HEK293T (cell line): ENCODE measurements at regions not wholly inside any gene's neighbourhood (a gene's known extent, or its start where the extent isn't known, plus 50 kb on each side); places are given as distances from the start of the nearest gene placed in this dataset.

Experiments
- CTCF ChIA-PET: fragments of 350-600 bp; formaldehyde crosslinking; extraction: SDS; loops from one replicate; lab custom pipeline; 2021; ENCODE audit warnings: antibody characterized with exemption, inconsistent platforms; lab: Yijun Ruan, JAX
- POLR2A ChIA-PET: fragments of 350-600 bp; formaldehyde crosslinking; extraction: SDS; loops from one replicate; lab custom pipeline; 2020; ENCODE audit warnings: antibody characterized with exemption, inconsistent platforms; lab: Yijun Ruan, JAX
- DNase-seq: peaks from one replicate; pipeline ENCODE4 v3.0.0; 2012; ENCODE audit warnings: mixed read lengths; ENCODE audit errors: extremely low spot score
- ARNT ChIP-seq: fragments of 450-650 bp; IDR thresholded peaks from 2 replicates; pipeline ENCODE4 v1.6.1; 2017; ENCODE audit warnings: mild to moderate bottlenecking
- BHLHE40 ChIP-seq: fragments of 450-650 bp; IDR thresholded peaks from 2 replicates; pipeline ENCODE4 v1.6.1; 2016; ENCODE audit warnings: mild to moderate bottlenecking, moderate library complexity, borderline replicate concordance
- CTBP1 ChIP-seq: fragments of 450-650 bp; IDR thresholded peaks from 2 replicates; pipeline ENCODE4 v1.6.1; 2016; ENCODE audit warnings: borderline replicate concordance
- ELF4 ChIP-seq: fragments of 450-650 bp; IDR thresholded peaks from 2 replicates; pipeline ENCODE4 v1.6.1; 2017; ENCODE audit warnings: antibody characterized with exemption
- FOXA1 ChIP-seq: fragments of 450-650 bp; IDR thresholded peaks from 2 replicates; pipeline ENCODE4 v1.6.1; 2016; ENCODE audit warnings: mild to moderate bottlenecking
- FOXK2 ChIP-seq: fragments of 450-650 bp; IDR thresholded peaks from 2 replicates; pipeline ENCODE4 v1.6.1; 2016; ENCODE audit warnings: mild to moderate bottlenecking
- FOXM1 ChIP-seq: fragments of 450-650 bp; IDR thresholded peaks from 2 replicates; pipeline ENCODE4 v1.6.1; 2017; ENCODE audit warnings: mild to moderate bottlenecking, borderline replicate concordance
- HDGF ChIP-seq: fragments of 450-650 bp; IDR thresholded peaks from 2 replicates; pipeline ENCODE4 v1.6.1; 2017; ENCODE audit warnings: antibody characterized with exemption, borderline replicate concordance
- L3MBTL2 ChIP-seq: fragments of 450-650 bp; conservative IDR thresholded peaks from 2 replicates; pipeline ENCODE4 v1.6.1; 2016; ENCODE audit warnings: mild to moderate bottlenecking
- LEF1 ChIP-seq: fragments of 450-650 bp; IDR thresholded peaks from 2 replicates; pipeline ENCODE4 v1.6.1; 2017; ENCODE audit warnings: mild to moderate bottlenecking, borderline replicate concordance
- NFRKB ChIP-seq: fragments of 450-650 bp; IDR thresholded peaks from 2 replicates; pipeline ENCODE4 v1.6.1; 2016; ENCODE audit warnings: mild to moderate bottlenecking, moderate library complexity
- SP1 ChIP-seq: fragments of 450-650 bp; IDR thresholded peaks from 2 replicates; pipeline ENCODE4 v1.6.1; 2017
- SUZ12 ChIP-seq: fragments of 450-650 bp; IDR thresholded peaks from 2 replicates; pipeline ENCODE4 v1.6.1; 2016; ENCODE audit warnings: mild to moderate bottlenecking
- TARDBP ChIP-seq: fragments of 450-650 bp; IDR thresholded peaks from 2 replicates; pipeline ENCODE4 v1.6.1; 2016
- ZNF384 ChIP-seq: fragments of 450-650 bp; IDR thresholded peaks from 2 replicates; pipeline ENCODE4 v1.6.1; 2016
- TF ChIP-seq, protein P1 (sequence below): fragments of 450-650 bp; IDR thresholded peaks from 2 replicates; pipeline ENCODE4 v1.6.1; 2016

DNA sequence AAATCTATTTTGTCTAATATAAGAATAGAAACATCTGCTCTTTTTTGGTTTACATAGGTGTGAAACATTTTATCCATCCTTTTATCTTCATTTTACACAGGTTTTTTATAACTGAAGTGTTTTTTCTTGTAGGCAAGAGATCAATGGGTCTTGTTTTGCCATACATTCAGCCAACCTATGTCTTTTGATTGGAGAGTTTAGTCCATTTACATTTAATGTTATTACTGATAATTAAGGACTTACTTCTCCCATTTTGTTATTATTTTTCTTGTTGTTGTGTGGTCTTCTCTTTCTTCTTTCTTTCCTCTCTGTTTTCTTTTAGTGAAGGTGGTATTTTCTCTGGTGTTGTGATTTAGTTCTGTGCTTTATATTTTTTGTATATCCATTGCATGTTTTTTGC is 785.3 kb downstream of the ARAP2 start:
- DNase-seq = no peak
- ChIA-PET POLR2A (no interaction called here), CTCF (no interaction called here)
- TF ChIP-seq BHLHE40 (no peak), SP1 (no peak), NFRKB (no peak), ARNT (no peak), CTBP1 (no peak), TARDBP (no peak), L3MBTL2 (no peak), FOXK2 (no peak), FOXA1 (no peak), HDGF (no peak), ELF4 (no peak), ZNF384 (no peak), LEF1 (no peak)
- TF ChIP-seq, protein P1, sequence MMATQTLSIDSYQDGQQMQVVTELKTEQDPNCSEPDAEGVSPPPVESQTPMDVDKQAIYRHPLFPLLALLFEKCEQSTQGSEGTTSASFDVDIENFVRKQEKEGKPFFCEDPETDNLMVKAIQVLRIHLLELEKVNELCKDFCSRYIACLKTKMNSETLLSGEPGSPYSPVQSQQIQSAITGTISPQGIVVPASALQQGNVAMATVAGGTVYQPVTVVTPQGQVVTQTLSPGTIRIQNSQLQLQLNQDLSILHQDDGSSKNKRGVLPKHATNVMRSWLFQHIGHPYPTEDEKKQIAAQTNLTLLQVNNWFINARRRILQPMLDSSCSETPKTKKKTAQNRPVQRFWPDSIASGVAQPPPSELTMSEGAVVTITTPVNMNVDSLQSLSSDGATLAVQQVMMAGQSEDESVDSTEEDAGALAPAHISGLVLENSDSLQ = no peak

DNA sequence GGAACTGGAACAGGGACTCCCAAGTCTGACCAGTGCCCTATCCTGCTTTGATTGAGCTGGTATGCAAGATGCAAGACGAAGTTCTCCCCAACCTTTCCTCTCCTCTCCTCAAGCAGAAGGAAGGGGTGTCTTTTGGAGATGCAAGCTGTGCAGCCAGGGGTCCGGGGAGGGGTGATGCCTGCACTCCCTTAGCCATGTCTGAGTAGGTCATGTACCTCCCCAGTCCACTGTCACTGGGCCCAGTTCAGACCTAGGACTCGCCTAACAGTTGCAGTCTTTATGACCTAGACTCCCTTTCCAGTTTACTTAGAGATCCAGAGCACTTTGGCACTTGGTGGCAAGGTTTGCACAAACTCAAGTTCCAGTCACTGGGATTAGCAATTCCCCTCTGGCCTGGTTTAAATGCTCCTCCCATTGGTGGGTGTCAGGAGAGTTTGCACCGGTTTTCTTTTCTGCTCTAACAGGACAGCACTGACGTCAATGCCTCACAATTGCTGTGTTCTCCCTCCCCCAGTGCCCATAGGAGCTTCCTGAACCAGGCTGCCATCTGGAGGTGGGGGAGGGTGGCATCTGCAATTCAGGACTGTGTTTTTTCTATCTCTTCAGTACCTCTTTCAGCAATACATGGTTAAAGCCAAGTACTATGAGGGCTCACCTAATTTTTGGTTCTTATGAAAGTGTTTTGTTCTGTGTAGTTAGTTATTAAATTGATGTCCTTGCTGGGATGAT is 782.2 kb downstream of the ARAP2 start:
- DNase-seq = no peak
- POLR2A ChIA-PET = no interaction called here
- no peak for TF ChIP-seq NFRKB
- CTCF ChIA-PET = no interaction called here

DNA sequence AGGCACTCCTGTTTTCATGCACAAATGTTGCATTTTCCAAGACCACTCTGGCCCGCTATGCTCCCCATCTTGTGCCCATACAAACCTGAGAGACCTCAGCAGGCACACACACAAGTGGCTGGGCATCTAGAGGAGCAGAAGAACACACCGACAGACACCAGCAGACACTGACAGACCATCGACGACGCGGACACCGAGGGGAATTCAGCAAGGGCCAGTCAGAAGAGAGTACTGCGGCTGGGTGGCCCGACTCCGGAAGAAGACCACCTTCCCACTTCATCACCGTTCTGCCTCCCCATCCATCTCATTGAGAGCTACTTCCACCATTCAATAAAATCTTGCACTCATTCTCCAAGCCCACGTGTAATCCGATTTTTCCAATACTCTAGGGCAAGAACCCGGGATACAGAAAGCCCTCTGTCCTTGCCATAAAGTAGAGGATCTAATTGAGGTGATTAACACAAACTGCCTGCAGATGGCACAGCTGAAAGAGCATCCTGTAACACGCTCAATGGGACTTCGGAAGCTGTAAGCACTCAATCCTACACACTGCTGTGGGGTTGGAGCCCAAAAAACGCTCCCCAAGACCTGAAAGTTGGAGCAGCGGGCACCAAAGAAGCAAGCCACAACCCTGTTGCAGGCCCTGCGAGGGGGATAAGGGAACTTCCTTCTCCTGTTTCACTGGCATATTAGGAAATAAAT is 780.9 kb downstream of the ARAP2 start:
- CTCF ChIA-PET = no interaction called here
- DNase-seq = no peak
- TF ChIP-seq FOXM1 (no peak), ZNF384 (no peak), FOXA1 (no peak), L3MBTL2 (no peak), SP1 (no peak), TARDBP (no peak), CTBP1 (no peak), SUZ12 (no peak), LEF1 (no peak), ARNT (no peak)
- TF ChIP-seq, protein P1 = no peak
- POLR2A ChIA-PET = no interaction called here

DNA sequence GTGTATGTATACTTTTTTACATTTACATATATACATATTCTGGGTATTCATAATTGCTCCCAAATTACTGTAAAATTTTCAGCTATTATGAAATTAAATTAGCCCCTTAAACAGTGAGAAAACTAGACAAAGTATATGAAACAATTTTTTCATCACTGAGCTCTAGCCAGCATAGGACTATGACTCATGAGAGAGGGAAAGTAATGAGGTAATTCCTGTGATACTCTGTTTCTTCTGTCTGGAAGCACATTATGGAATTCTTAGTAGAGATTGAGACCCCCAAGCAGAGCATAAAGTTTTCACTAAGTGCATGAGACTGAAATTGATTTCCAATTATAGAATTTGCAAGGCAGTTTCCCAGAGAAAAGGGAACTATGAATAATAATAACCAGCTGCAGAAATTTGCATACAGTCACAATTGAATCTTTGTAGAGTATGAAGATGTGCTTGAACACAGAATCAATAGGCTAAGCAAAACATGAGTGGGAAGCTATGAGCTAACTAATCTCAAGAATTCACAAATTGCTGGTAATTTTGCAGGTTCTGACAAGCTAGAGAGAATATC is 779.3 kb downstream of the ARAP2 start:
- CTCF ChIA-PET = no interaction called here
- POLR2A ChIA-PET = no interaction called here
- no peak for TF ChIP-seq LEF1
- no peak for TF ChIP-seq SUZ12
- no peak for TF ChIP-seq CTBP1
- TF ChIP-seq NFRKB = no peak
- no peak for TF ChIP-seq SP1
- no peak for TF ChIP-seq FOXM1
- TF ChIP-seq HDGF = no peak
- no peak for TF ChIP-seq L3MBTL2
- no peak for TF ChIP-seq ELF4
- DNase-seq = no peak

DNA sequence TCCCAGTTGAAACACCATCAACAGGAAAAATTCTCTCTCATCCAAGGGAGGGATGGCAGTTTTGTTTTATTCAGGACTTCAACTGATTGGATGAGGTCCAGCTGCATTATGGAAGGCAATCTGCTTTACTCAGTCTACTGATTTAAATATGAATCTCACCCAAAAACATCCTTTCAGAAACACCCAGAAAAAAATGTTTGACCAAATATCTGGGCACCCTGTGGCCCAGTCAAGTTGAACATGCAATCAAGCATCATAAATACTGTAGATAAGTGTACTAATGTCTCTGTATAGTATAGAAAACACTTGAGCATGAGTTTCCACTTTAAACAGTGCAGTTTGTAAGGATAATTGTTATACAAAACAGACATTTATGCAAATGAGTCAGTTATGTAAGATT is 753.2 kb downstream of the ARAP2 start:
- TF ChIP-seq HDGF = no peak
- no peak for TF ChIP-seq NFRKB
- no peak for TF ChIP-seq TARDBP
- TF ChIP-seq BHLHE40 = no peak
- no peak for TF ChIP-seq L3MBTL2
- no peak for TF ChIP-seq FOXK2
- no peak for TF ChIP-seq FOXM1
- no peak for TF ChIP-seq ZNF384
- no peak for TF ChIP-seq CTBP1
- TF ChIP-seq ELF4 = no peak
- CTCF ChIA-PET = no interaction called here
- DNase-seq = no peak
- POLR2A ChIA-PET = no interaction called here

DNA sequence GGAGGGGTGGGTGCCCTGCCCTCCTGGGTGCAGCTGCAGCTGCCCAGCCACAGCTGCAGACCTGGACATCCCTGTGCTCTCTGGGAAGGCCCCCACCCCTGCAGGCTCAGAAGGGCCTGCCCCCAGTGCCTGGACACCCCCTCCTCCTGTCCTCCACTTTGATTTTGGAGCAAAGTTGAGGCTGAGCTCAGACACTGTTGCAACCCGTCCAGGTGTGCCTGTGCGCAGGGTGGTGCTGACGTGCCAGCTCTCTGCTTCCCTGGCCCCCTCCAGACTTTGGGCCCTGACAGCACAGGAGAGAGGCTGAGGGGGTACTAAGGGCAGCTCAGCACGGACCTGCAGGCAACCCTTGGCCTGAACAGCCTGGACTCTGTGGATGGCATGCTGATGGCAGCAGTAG is 750.3 kb downstream of the ARAP2 start:
- ChIA-PET POLR2A (no interaction called here), CTCF (no interaction called here)
- no peak for TF ChIP-seq TARDBP
- no peak for TF ChIP-seq LEF1
- no peak for TF ChIP-seq CTBP1
- no peak for TF ChIP-seq SUZ12
- TF ChIP-seq, protein P1 = no peak
- no peak for TF ChIP-seq FOXA1
- no peak for TF ChIP-seq BHLHE40
- TF ChIP-seq ARNT = no peak
- no peak for TF ChIP-seq HDGF
- no peak for TF ChIP-seq FOXK2
- TF ChIP-seq ZNF384 = no peak
- no peak for TF ChIP-seq FOXM1
- TF ChIP-seq ELF4 = no peak
- TF ChIP-seq NFRKB = no peak
- no peak for DNase-seq
